ENCODE measurements at regions not wholly inside any gene's neighbourhood (a gene's known extent, or its start where the extent isn't known, plus 50 kb on each side); places are given as distances from the start of the nearest gene placed in this dataset.

DNA sequence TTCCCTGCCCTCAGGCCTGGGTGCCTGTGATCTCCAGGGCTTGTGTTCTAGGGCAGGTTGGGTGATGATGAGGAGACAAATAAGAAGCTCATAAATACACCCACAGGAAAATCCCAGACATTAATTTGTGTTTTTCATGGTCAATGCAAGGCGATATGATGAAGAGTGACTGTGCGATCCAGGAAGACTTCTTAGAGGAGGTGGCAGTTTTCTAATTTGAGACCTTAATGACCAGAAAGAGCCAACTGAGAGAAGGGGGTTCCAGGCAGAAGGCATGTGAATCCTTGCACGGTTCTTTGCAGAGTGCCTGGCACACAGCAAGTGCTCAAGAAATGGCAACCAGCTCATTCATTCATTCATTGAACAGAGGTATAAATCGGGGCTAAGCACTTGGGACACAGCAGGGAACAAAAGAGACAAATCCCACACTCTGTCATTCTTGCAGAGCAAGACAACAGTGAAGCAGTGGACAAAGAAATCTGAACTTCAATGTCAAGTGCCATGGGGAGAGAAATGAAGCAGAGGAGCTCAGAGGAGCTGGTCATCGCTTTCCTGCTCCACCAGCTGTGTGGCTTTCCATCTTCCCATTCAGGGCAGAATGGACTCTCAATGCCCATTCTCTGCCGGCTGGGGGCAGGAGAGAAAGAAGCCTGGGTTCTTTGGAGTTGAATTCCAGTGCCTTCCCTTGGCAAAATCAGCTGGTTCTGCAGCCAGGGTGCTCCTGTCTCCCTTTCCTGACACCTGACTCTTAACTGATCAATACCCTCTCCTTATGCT, 128.3 kb downstream of the AACS start:
- no peak for DNase-seq (ENCODE audit: extremely low read depth in 1 of 2, low read depth in 1 of 2)

DNA sequence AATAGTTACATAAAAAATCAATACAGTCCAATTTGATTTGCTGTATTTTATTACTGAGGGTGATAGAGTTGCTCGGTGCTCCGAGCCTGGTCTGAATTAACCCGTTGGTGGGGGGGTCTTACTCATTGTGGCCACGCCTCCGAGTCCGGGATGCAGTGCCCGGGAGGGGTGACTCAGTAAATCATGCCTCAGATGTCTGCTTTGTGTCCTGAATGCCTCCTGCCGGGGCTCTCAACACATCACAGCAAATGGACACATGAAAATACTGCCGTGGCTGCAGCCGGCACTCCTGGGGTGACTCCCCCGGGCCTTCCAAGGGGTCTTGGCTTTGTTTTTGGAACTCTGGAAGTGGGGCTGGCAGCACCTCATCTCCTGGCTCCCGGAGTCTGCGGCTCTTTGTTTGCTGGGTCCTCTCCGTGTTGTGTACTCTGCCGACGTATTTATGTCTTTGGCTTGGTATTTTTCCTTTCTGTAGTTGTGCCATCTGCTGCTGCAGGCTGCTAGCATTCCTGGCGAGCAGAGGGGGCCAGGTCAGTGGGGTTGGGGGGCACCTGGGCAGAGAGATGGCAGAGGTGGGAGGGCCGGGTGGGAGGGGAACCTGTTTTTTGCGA, 129.0 kb downstream of the AACS start:
- DNase-seq (ENCODE audit: extremely low read depth in 1 of 2, low read depth in 1 of 2), result no peak

DNA sequence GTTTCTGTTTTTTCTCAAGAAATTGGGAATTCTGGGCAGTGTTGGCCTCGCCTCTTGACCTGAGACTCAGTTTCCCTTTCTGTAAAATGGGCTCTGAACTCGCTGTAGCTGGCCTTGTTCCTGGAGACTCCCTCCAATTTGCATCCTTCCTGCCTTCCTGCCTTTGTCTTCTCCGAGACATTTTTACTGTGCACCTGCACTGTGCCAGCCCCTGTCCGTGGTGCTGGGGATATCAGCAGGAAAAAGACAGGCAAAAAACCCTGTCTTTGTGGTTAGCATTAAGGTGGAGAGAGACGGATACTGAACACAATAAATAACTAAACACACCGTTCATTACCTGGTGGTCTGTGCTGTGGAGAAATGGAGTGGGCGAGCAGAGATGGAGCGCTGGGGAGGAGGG, 129.8 kb downstream of the AACS start:
- DNase-seq (ENCODE audit: extremely low read depth in 1 of 2, low read depth in 1 of 2), result no peak

DNA sequence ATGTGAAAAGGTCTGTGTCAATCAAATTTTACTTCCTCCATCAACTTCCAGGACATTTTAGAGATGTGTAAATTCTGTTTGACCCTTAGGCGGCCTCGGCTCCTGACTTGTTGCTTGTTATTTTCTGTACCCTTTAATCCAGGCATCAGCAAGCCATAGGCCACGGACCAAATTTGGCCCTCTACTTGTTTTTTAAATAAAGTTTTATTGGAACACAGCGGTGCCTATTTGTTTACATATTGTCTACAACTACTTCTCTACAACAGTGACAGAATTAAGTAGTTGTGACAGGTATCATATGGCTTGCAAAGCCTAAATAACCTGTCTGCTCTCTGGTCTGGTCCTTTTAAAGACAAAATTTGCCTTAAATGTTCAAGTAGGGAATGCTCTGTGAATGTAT, 132.1 kb downstream of the AACS start:
- no peak for DNase-seq (ENCODE audit: extremely low read depth in 1 of 2, low read depth in 1 of 2)

DNA sequence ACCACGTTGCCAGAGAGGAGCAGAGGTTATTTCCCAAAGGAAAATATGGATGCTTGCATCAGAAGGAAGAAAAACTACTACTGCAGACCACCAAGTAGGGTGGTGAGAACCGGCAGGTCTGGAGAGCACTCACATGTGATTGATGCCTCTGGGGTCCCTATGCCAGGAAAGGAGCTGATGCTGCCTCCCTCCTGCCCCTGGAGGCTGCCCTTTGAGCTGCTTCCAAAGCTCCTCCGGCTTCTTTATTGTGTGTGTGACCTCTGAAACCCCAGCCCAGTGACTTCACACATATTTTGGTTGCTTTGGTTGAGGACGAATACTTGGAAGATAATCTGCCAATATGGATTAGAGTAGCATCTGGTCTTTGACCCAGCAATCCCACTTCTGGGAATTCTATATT, 133.4 kb downstream of the AACS start:
- no peak for DNase-seq (ENCODE audit: extremely low read depth in 1 of 2, low read depth in 1 of 2)

DNA sequence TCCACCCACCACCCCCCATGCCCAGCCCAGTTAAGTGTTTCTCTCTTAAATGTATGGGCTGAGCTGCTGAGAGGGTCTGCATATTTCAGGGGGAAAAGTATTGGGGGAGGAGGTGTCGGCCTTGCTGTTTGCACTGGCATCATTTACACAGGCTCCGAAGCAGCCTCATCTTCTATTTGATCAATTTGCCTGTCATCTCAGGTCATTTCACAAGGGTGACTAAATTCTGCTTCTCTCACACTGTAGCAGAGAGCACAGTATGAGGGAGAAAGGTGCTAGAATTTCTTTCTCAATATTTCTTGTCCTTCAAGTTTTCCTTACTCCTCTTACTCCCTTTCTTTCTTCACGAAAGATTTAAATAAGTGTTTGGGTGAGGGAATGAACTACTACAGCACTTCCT, 135.9 kb downstream of the AACS start:
- no peak for DNase-seq (ENCODE audit: extremely low read depth in 1 of 2, low read depth in 1 of 2)

DNA sequence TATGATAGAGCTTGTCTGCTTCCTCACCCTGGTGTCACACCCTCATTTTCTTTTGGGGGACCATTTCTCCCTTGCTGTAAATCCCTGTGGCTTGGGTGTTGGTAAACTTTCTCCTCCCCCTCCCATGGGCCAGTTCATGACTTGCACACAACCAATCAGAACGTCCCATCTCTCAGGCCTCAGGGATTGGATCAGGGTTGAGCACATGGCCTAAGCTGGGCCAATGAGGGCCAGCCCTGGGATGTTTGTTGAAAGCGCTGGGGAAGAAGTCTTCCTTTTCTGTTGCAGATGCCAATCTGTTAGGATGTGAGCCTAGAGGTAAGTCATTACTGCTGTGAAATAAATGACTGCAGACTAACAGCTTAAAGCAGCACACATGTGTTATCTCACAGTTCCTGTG, 136.7 kb downstream of the AACS start:
- DNase-seq (ENCODE audit: extremely low read depth in 1 of 2, low read depth in 1 of 2), result no peak

DNA sequence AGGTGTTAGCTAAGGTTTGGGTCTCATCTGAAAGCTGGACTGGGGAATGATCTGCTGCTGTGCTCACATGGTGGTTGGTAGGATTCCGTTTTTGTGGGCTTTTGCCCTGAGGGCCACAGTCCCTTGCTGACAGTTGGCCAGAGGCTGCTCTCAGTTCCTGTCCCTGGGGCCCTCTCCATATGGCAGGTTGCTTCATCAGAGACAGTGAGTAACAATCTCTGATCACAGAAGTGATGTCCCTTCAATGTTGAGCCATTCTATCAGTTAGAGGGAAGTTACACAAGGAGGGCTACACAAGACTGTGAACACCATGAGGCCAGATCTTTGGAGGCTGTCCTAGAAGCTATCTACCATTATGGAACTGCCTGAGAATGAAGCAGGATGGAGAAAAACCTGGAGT, 137.2 kb downstream of the AACS start:
- DNase-seq (ENCODE audit: extremely low read depth in 1 of 2, low read depth in 1 of 2), result no peak

DNA sequence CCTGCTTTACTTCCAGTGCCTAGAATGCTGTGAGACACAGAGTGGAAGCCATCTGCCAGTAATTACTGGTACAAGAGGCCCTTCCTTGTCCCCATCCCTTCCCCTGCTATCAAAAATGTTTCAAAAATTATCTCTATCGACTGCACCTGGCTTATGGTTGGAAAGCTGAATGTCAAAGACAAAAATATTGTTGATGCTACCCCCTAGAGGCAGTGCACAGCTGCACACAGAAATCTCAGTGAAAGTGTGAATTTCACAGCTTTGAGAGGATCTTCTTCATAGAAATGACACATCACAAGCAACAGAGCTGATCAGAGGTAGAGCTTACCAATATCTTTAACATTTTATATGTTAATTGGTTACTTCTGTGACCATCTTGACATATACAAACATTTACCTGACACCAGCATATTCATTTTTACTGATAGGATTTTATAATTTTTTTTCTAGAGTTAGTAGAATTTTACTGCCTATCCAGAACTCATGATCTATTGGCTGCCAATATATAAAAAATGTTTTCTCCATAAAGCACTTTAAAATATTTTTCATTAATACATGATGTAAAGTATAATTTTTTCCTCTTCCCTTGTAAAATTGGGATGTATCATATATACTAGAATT, 138.0 kb downstream of the AACS start:
- no peak for DNase-seq (ENCODE audit: extremely low read depth in 1 of 2, low read depth in 1 of 2)

DNA sequence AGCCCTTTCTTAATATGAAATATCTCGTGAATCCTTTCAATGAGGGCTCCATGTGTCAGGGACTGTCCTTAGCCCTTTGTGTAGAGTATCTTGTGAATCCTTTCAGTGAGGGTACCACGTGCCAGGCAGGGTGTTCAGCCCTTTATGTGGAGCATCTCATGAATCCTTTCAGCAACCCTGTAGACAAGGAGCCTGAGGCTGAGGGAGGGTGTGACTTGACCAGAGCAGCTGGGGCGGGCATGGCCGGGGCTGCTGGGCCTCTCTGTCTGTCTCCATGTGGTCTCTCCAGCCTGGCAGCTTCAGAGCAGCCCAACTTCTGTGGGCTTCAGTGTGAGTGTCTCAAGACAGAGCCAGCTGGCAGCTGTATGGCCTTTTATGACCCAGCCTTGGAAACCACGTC, 140.2 kb downstream of the AACS start:
- no peak for DNase-seq (ENCODE audit: extremely low read depth in 1 of 2, low read depth in 1 of 2)

DNA sequence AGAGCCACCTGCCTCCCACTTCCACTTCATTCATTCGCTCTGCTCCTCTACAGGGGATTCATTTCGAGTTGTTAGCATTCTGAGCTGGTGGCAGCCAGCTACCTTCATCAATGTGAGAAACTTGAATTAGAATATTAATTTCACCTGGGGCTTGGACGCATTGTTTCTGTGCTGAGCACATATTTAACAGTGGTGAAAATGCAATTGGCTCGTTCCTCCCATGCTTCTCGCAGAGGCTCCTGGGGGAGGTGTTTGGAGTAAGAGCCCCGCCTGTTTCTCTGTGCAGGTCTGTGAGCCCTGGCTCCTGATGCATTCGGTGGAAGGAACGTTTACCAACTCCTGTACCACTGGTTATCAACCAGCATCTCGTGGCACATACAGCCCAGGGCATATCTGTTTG, 141.5 kb downstream of the AACS start:
- DNase-seq (ENCODE audit: extremely low read depth in 1 of 2, low read depth in 1 of 2), result no peak

DNA sequence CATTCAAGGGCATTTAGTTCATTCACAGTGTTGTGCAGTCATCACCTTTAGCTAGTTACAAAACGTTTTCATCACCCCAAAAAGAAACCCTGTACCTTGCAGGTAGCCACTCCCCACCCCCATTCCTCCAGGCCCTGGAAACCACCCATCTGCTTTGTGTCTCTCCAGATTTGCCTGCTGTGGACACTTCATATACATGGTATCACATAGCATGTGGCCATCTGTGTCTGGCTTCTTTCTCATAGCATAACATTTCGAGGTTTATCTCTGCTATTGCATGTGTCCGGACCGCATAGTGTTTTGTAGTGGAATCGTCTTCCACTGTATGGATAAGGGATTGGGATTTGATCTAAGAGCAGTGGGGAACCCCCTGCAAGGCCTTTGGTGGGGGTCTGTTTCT, 143.1 kb downstream of the AACS start:
- no peak for DNase-seq (ENCODE audit: extremely low read depth in 1 of 2, low read depth in 1 of 2)

DNA sequence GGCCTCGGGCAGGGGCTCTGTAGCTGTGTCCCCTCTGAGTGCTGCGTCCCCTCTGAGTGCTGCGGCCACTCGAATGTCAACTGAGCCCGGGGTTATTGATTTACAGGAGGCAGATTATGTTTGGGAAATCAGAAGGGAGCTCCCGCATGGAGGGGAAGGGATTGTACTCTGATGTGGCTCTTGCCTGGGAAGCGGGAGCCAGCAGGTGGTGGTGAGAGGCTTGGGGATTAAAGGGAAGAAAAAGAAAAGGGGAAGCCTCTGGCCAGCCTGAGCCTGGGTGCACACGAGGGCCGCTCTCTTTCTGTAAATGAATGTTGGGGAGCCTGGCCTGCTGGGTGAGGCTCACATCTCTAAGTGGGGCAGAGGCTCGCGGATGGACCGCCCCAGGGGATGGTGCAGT, 143.7 kb downstream of the AACS start:
- DNase-seq (ENCODE audit: extremely low read depth in 1 of 2, low read depth in 1 of 2), result no peak

DNA sequence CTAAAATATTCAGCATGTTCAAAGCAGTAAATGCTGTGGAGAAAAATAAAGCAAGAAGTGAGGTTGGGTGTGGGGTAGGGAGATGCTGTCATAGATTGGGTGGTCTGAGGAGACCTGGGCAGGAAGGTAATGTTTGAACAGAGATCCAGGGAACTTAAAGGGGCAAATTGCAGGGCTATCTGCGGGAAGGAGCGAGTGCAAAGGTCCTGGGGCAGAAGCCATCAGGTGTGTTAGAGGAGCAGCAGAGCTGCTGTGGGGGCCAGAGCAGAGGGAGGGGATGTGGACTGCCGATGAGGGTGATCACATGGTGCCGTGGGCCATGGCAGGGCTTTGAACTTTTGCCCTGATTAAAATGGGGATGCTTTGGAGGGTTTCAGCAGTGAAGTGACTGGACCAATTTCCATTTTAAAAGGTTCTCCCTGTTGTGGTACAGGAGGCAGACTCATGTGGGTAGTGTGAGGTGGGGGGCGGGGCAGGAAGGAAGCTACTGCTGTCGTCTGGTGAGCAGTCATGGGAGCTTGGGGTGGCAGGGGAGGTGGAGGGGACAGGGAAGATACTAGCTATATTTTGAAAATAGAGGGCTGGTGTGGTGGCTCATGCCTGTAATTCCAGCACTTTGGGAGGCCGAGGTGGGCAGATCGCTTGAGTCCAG, 145.0 kb downstream of the AACS start:
- no peak for DNase-seq (ENCODE audit: extremely low read depth in 1 of 2, low read depth in 1 of 2)

DNA sequence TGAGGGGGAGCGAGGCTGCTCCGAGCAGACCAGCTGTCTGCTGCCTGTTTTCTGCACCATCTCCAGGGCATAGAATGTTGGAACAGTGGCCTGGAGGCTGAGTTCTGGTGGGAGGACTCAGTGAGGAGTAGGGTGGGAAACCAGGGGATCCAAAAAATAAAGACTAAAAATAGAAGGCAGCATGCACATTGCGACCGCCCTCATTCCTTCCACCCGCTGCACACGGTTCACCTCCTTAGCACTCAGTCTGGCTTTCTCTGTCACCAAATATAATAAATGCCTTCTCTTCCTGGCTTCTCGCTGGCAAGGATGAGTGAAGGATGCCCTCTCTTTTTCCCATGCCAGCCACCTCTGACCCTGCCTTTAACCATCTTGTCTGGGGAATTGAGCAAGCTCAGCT, 146.2 kb downstream of the AACS start:
- DNase-seq (ENCODE audit: extremely low read depth in 1 of 2, low read depth in 1 of 2), result no peak

DNA sequence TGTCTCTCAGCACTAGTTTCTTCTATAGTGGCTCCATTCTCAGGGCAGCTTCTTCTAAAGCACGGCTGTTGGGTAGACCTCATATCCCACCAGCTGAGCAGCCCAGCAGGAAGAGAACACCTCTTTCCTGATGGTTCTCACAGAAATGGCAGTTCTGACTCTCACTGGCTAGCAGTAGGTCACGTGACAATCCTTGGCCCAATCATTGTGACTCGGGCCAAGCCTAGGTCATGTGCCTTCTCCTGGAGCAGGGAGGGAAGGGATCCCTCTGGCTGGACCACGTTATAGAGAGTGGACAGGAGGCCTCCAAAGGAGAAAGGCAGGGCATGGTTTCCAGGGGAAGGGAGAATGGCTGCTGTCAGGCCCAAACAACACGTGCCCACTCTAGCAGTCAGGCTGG, 149.1 kb downstream of the AACS start:
- DNase-seq (ENCODE audit: extremely low read depth in 1 of 2, low read depth in 1 of 2), result no peak

DNA sequence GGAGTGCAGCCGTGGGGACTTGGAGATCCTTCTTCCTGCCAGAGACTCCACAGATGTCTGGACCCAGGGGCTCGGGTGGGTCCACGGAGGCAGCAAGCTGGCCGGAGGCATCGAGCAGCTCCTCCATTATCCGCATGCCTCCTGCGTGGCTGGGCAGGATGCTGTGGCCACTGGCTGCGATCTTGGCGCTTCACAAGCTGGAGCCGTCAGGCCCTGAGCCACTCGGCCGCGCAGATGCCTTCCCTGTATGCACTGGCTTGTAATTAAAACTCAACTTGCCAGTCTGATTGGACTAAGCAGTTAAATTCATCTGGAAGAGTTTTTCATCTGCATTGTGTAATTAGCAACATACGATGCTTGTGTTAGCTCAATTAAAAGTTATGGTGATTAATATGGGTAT, 151.5 kb downstream of the AACS start:
- DNase-seq (ENCODE audit: extremely low read depth in 1 of 2, low read depth in 1 of 2), result no peak

DNA sequence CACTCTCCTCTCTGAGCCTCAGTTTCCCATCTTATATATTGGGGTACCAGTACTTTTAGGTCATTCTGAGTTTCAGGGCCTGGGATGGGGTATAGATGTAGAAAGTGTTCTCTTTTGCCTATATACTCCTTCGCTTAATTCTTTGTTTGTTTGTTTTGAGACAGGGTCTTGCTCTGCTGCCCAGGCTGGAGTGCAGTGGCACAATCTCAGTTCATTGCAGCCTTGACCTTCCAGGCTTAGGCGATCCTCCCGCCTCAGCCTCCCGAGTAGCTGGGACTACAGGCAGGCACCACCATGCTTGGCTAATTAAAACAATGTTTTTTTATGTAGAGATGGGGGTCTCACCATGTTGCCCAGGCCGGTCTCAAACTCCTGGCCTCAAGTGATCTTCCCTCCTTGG, 152.1 kb downstream of the AACS start:
- no peak for DNase-seq (ENCODE audit: extremely low read depth in 1 of 2, low read depth in 1 of 2)

DNA sequence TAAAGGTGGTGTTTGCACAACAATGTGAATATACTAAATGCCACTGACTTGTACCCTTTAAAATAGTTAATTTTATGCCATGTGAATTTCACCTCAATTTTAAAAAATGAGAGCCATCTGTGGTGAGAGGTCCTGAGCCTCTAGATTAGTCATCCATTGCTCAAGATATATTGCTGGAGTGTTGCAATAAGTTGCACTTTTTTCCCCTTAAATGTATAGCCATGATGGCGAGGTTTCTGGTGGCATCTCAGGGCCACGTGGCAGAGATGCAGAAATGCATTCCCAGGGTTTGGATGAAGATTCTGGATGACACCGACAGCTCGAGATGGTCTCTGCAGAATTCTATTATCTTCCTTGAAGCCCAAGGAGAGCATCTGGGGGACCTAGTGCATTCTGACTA, 153.7 kb downstream of the AACS start:
- no peak for DNase-seq (ENCODE audit: extremely low read depth in 1 of 2, low read depth in 1 of 2)

DNA sequence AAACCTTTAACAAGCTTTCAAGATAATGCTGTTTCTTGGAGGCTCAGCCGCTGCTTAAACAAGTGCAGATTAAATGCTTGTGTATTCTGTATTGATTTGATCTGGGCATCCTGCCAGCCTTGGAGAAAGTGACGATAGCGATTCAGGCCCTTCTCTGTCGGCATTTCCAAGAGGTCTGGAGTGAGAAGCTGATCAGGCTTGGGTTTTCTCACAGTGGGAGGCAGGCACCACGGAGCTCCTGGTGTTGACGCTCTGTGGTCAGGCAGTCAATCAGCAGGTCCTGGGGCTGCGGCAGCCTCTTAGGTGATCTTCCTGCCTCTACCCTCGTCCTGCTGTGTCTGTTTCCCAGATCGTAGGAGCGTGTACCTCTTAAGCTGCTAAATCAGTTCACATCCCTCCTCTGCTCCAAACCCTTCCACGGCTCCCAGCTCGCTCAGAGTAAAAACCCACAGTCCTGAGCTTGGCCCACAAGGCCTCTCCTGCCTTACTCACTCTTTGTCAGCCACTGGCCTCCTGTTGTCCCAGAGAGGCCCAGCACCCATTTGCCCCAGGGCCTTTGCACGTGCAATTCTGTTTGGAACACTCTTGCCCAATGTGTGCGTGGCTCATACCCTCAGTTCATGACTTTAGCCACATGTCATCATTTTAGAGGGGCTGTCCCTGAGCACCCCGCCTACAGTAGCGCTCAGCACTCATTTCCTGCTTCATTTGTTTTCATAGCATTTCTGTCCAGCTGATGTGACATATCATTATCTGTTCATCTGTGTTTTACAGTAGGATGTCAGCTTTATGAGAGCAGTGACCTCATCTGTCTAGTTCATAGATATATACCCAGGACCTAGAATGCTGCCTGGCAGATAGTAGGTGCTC, 155.4 kb downstream of the AACS start:
- DNase-seq (ENCODE audit: extremely low read depth in 1 of 2, low read depth in 1 of 2), result no peak

DNA sequence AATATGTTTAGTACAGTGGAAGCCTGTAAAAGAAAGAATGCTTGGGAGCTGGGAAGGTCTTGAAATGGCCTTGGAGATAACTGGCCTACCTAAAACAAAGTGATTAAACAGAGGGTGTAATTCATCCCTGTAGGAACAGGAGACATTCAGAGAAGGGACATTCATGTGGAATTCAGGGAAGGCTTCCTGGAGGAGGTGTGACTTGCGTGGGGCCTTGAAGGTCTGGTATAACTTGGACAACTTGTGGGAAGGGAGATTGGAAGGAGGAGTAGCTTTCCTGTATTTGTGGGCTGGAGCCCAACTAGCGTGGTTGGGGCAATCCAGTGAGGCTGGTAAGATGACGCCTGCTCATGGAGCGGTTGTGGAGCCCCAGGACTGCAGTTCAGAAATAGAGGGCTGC, 156.4 kb downstream of the AACS start:
- DNase-seq (ENCODE audit: extremely low read depth in 1 of 2, low read depth in 1 of 2), result no peak

Measured in activated CD8-positive, alpha-beta memory T cell treated with anti-CD3 and anti-CD28 coated beads for 1 hour (primary cell).